Trophoblast cell (in vitro differentiated cells and primary cell): ENCODE measurements at regions not wholly inside any gene's neighbourhood (a gene's known extent, or its start where the extent isn't known, plus 50 kb on each side); places are given as distances from the start of the nearest gene placed in this dataset.

Source experiments
- DNase-seq, 2 donors: peaks; one replicate each; pipeline ENCODE4 v3.0.0-alpha.2; 2016
- H2AFZ ChIP-seq: 2 replicates; pipeline ENCODE4 v1.6.1; 2013; ENCODE audit warnings: low read length, moderate library complexity, mild to moderate bottlenecking; ENCODE audit not compliant: insufficient read depth, poor library complexity
- H2AK5ac ChIP-seq: 2 replicates; pipeline ENCODE4 v1.6.1; 2013; ENCODE audit warnings: mild to moderate bottlenecking, low read length
- H2BK120ac ChIP-seq: 2 replicates; pipeline ENCODE4 v1.6.1; 2013; ENCODE audit warnings: low read length, mild to moderate bottlenecking, moderate library complexity; ENCODE audit not compliant: insufficient read depth, poor library complexity
- H2BK12ac ChIP-seq: 2 replicates; pipeline ENCODE4 v1.6.1; 2013; ENCODE audit warnings: mild to moderate bottlenecking, low read length, moderate library complexity
- H2BK5ac ChIP-seq: 2 replicates; pipeline ENCODE4 v1.6.1; 2013; ENCODE audit warnings: low read length, low read depth, moderate library complexity, mild to moderate bottlenecking; ENCODE audit not compliant: poor library complexity
- H3K14ac ChIP-seq: 2 replicates; pipeline ENCODE4 v1.6.1; 2013; ENCODE audit warnings: mild to moderate bottlenecking, low read length
- H3K18ac ChIP-seq: 2 replicates; pipeline ENCODE4 v1.6.1; 2013; ENCODE audit warnings: mild to moderate bottlenecking, low read length
- H3K23ac ChIP-seq: 2 replicates; pipeline ENCODE4 v1.6.1; 2013; ENCODE audit warnings: low read length
- H3K27ac ChIP-seq: 2 replicates; pipeline ENCODE4 v1.5.1; 2013; ENCODE audit warnings: low read depth, mild to moderate bottlenecking, inconsistent platforms, low read length, moderate library complexity
- H3K27me3 ChIP-seq: 2 replicates; pipeline ENCODE4 v1.6.1; 2013; ENCODE audit warnings: inconsistent platforms, mild to moderate bottlenecking, low read length, moderate library complexity; ENCODE audit not compliant: insufficient read depth
- H3K36me3 ChIP-seq, 2 experiments: 1 replicate in 1 of 2; 2 replicates in 1 of 2; pipeline ENCODE4 v1.6.1; 2013; ENCODE audit warnings: low read length in 2 of 2, mild to moderate bottlenecking in 2 of 2, moderate library complexity in 1 of 2; ENCODE audit not compliant: insufficient read depth in 2 of 2, control insufficient read depth in 1 of 2
- H3K4ac ChIP-seq: 2 replicates; pipeline ENCODE4 v1.6.1; 2013; ENCODE audit warnings: low read depth, mild to moderate bottlenecking, low read length, moderate library complexity
- H3K4me1 ChIP-seq, 2 experiments: 1 replicate in 1 of 2; 2 replicates in 1 of 2; pipeline ENCODE4 v1.6.1; 2013; ENCODE audit warnings: low read length in 2 of 2, mild to moderate bottlenecking in 2 of 2, moderate library complexity in 1 of 2; ENCODE audit not compliant: insufficient read depth in 2 of 2, control insufficient read depth in 1 of 2
- H3K4me2 ChIP-seq: 2 replicates; pipeline ENCODE4 v1.6.1; 2013; ENCODE audit warnings: inconsistent platforms, mild to moderate bottlenecking, low read length, moderate library complexity
- H3K4me3 ChIP-seq: 2 replicates; pipeline ENCODE4 v1.5.1; 2013; ENCODE audit warnings: mild to moderate bottlenecking, low read depth, low read length, inconsistent platforms
- H3K79me1 ChIP-seq: one replicate; pipeline ENCODE4 v1.6.1; 2013; ENCODE audit warnings: low read length
- H3K79me2 ChIP-seq: 2 replicates; pipeline ENCODE4 v1.6.1; 2013; ENCODE audit warnings: low read length, mild to moderate bottlenecking; ENCODE audit not compliant: control insufficient read depth, insufficient read depth, poor library complexity
- H3K9ac ChIP-seq: 2 replicates; pipeline ENCODE4 v1.6.1; 2013; ENCODE audit warnings: mild to moderate bottlenecking, low read length
- H3K9me3 ChIP-seq: 2 replicates; pipeline ENCODE4 v1.6.1; 2013; ENCODE audit warnings: low read depth, mild to moderate bottlenecking, control low read depth, inconsistent platforms, low read length; ENCODE audit not compliant: insufficient read depth
- H4K12ac ChIP-seq: 2 replicates; pipeline ENCODE4 v1.6.1; 2013; ENCODE audit warnings: low read depth, mild to moderate bottlenecking, low read length, moderate library complexity
- H4K8ac ChIP-seq: 2 replicates; pipeline ENCODE4 v1.6.1; 2013; ENCODE audit warnings: low read depth, mild to moderate bottlenecking, low read length, moderate library complexity
- H4K91ac ChIP-seq: one replicate; pipeline ENCODE4 v1.6.1; 2013; ENCODE audit warnings: low read depth, mild to moderate bottlenecking, low read length, moderate library complexity
- WGBS: extraction: QIAGEN DNeasy Blood & Tissue Kit; methylation state at CpG from one replicate; pipeline ENCODE4 v1.1.7; 2013; ENCODE audit warnings: missing lambda C conversion rate; ENCODE audit not compliant: insufficient read length, insufficient coverage; ENCODE audit errors: extremely low coverage; 5-methylcytosine and 5-hydroxymethylcytosine counted together

- H3K4me3 ChIP-seq = no peak overlapping the region
- H3K4me1 ChIP-seq = no peaks in the 10 kb centered on the region
- no peak overlapping the region for H4K12ac ChIP-seq
- no peak overlapping the region for H3K14ac ChIP-seq
- no peak overlapping the region for H2BK5ac ChIP-seq
- H3K4ac ChIP-seq = no peak overlapping the region
- H3K23ac ChIP-seq = no peak overlapping the region
- no peaks in the 10 kb centered on the region for H3K79me1 ChIP-seq
- H2BK12ac ChIP-seq = no peak overlapping the region
- H3K27me3 ChIP-seq = no peaks in the 10 kb centered on the region
- no peak overlapping the region for H2AK5ac ChIP-seq
- no peak overlapping the region for H3K9ac ChIP-seq
- H3K4me2 ChIP-seq = no peak overlapping the region
- no peak for DNase-seq
- H2BK120ac ChIP-seq = no peak overlapping the region
- H3K9me3 ChIP-seq = peaks cover 1% of the 10 kb centered on the region
- no peak overlapping the region for H2AFZ ChIP-seq
- H4K91ac ChIP-seq = no peak overlapping the region
- WGBS = no CpG with 5 or more reads among the region's 4 CpGs
- no peaks in the 10 kb centered on the region for H3K79me2 ChIP-seq
- H3K36me3 ChIP-seq = no peaks in the 10 kb centered on the region
- no peak overlapping the region for H3K18ac ChIP-seq
- H3K27ac ChIP-seq = no peak overlapping the region
- no peak overlapping the region for H4K8ac ChIP-seq
These were observed 112.5 kb upstream of the CDH13 start for GRCh38 chr16:82514262-82514661.

- no peak overlapping the region for H3K14ac ChIP-seq
- H3K79me2 ChIP-seq = no peaks in the 10 kb centered on the region
- H2AFZ ChIP-seq = no peak overlapping the region
- no peak overlapping the region for H3K18ac ChIP-seq
- no peak overlapping the region for H2BK120ac ChIP-seq
- no peak overlapping the region for H3K23ac ChIP-seq
- H3K4ac ChIP-seq = no peak overlapping the region
- no peak overlapping the region for H4K8ac ChIP-seq
- no peak overlapping the region for H4K91ac ChIP-seq
- no peak overlapping the region for H4K12ac ChIP-seq
- H3K27ac ChIP-seq = no peak overlapping the region
- H3K9me3 ChIP-seq = peaks cover 5% of the 10 kb centered on the region
- no CpG with 5 or more reads among the region's 2 CpGs for WGBS
- H3K27me3 ChIP-seq = no peaks in the 10 kb centered on the region
- no peaks in the 10 kb centered on the region for H3K79me1 ChIP-seq
- H3K4me1 ChIP-seq = no peaks in the 10 kb centered on the region
- no peak overlapping the region for H2BK5ac ChIP-seq
- H3K36me3 ChIP-seq = no peaks in the 10 kb centered on the region
- no peak overlapping the region for H2BK12ac ChIP-seq
- H3K9ac ChIP-seq = no peak overlapping the region
- H3K4me3 ChIP-seq = no peak overlapping the region
- no peak for DNase-seq
- H2AK5ac ChIP-seq = no peak overlapping the region
- no peak overlapping the region for H3K4me2 ChIP-seq
These were observed 115.9 kb upstream of the CDH13 start for GRCh38 chr16:82510789-82511305.

- no peak overlapping the region for H3K27ac ChIP-seq
- no peak overlapping the region for H3K14ac ChIP-seq
- no peaks in the 10 kb centered on the region for H3K36me3 ChIP-seq
- H2AK5ac ChIP-seq = no peak overlapping the region
- no peaks in the 10 kb centered on the region for H3K27me3 ChIP-seq
- peaks cover 5% of the 10 kb centered on the region for H3K9me3 ChIP-seq
- H3K79me1 ChIP-seq = no peaks in the 10 kb centered on the region
- no peak overlapping the region for H3K23ac ChIP-seq
- DNase-seq = no peak
- H4K12ac ChIP-seq = no peak overlapping the region
- H2BK5ac ChIP-seq = no peak overlapping the region
- H4K91ac ChIP-seq = no peak overlapping the region
- no peak overlapping the region for H3K18ac ChIP-seq
- no peaks in the 10 kb centered on the region for H3K79me2 ChIP-seq
- no peak overlapping the region for H3K4ac ChIP-seq
- no peak overlapping the region for H3K4me2 ChIP-seq
- H3K4me1 ChIP-seq = no peaks in the 10 kb centered on the region
- H2AFZ ChIP-seq = no peak overlapping the region
- no peak overlapping the region for H3K9ac ChIP-seq
- no peak overlapping the region for H2BK12ac ChIP-seq
- no peak overlapping the region for H4K8ac ChIP-seq
- H2BK120ac ChIP-seq = no peak overlapping the region
- WGBS = no CpG with 5 or more reads among the region's 5 CpGs
- no peak overlapping the region for H3K4me3 ChIP-seq
These were observed 116.9 kb upstream of the CDH13 start for GRCh38 chr16:82509691-82510430.

- Histone ChIP-seq H3K79me2 (no peaks in the 10 kb centered on the region), H3K23ac (no peak overlapping the region), H3K9me3 (peaks cover 5% of the 10 kb centered on the region), H3K9ac (no peak overlapping the region), H4K8ac (no peak overlapping the region), H4K91ac (no peak overlapping the region), H3K4me1 (no peaks in the 10 kb centered on the region), H3K14ac (no peak overlapping the region), H3K36me3 (no peaks in the 10 kb centered on the region), H3K4me3 (no peak overlapping the region), H3K27ac (no peak overlapping the region), H2BK120ac (no peak overlapping the region), H3K4ac (no peak overlapping the region), H3K79me1 (no peaks in the 10 kb centered on the region), H2AFZ (no peak overlapping the region), H3K18ac (no peak overlapping the region), H2AK5ac (no peak overlapping the region), H3K4me2 (no peak overlapping the region), H3K27me3 (no peaks in the 10 kb centered on the region), H2BK12ac (no peak overlapping the region), H2BK5ac (no peak overlapping the region), H4K12ac (no peak overlapping the region)
- no CpG with 5 or more reads among the region's 19 CpGs for WGBS
- DNase-seq = no peak
These were observed 119.8 kb upstream of the CDH13 start for GRCh38 chr16:82506692-82507670.
